22Rv1 (cell line): ENCODE measurements at regions not wholly inside any gene's neighbourhood (a gene's known extent, or its start where the extent isn't known, plus 50 kb on each side); places are given as distances from the start of the nearest gene placed in this dataset.

Source experiments
- CTCF ChIP-seq: fragments of 450-650 bp; IDR thresholded peaks from 2 replicates; pipeline ENCODE4 v1.5.1; 2017; ENCODE audit warnings: mild to moderate bottlenecking
- ZFX ChIP-seq: fragments of 450-650 bp; IDR thresholded peaks from 2 replicates; pipeline ENCODE4 v1.6.1; 2017; ENCODE audit warnings: antibody characterized with exemption, borderline replicate concordance

GRCh38 chr4:89502581-89502980 lies 195.0 kb upstream of the GPRIN3 start:
- TF ChIP-seq CTCF (no peak), ZFX (no peak)
